HT1080 (cell line): ENCODE measurements at regions not wholly inside any gene's neighbourhood (a gene's known extent, or its start where the extent isn't known, plus 50 kb on each side); places are given as distances from the start of the nearest gene placed in this dataset.
"Not testable (repeated sequence)": the region's sequence is repeated elsewhere in the genome, so short reads cannot be mapped to it uniquely, and the experiment has no call there.

Source experiments
- DNase-seq: peaks from one replicate; pipeline ENCODE4 v3.0.0-alpha.2; 2015; ENCODE audit warnings: low read depth

- no peak for DNase-seq
These were observed 653.0 kb upstream of the CHAC2 start for GRCh38 chr2:53114582-53114981.

- DNase-seq = not testable (repeated sequence)
These were observed 655.2 kb upstream of the CHAC2 start for GRCh38 chr2:53112408-53112807.

- DNase-seq = no peak
These were observed 656.2 kb upstream of the CHAC2 start for GRCh38 chr2:53111406-53111805.

- DNase-seq = no peak
These were observed 656.6 kb upstream of the CHAC2 start for GRCh38 chr2:53111004-53111403.

- no peak for DNase-seq
These were observed 659.4 kb upstream of the CHAC2 start for GRCh38 chr2:53108246-53108645.

- DNase-seq = peak; percentile 85
These were observed 663.3 kb upstream of the CHAC2 start for GRCh38 chr2:53104263-53104662.

GRCh38 chr2:53103679-53104078 lies 663.9 kb upstream of the CHAC2 start:
- no peak for DNase-seq

GRCh38 chr2:53098696-53099078 lies 668.9 kb upstream of the CHAC2 start:
- DNase-seq = no peak

- no peak for DNase-seq
These were observed 671.3 kb upstream of the CHAC2 start for GRCh38 chr2:53096351-53096750.

- no peak for DNase-seq
These were observed 671.9 kb upstream of the CHAC2 start for GRCh38 chr2:53095664-53096063.

- DNase-seq = no peak
These were observed 672.4 kb upstream of the CHAC2 start for GRCh38 chr2:53095227-53095626.

- no peak for DNase-seq
These were observed 674.2 kb upstream of the CHAC2 start for GRCh38 chr2:53093355-53093754.

GRCh38 chr2:53091183-53091582 lies 676.4 kb upstream of the CHAC2 start:
- no peak for DNase-seq

GRCh38 chr2:53087874-53088461 lies 679.6 kb upstream of the CHAC2 start:
- no peak for DNase-seq

- peak; percentile 31 for DNase-seq
These were observed 680.2 kb upstream of the CHAC2 start for GRCh38 chr2:53087262-53087873.

- DNase-seq = no peak
These were observed 690.2 kb upstream of the CHAC2 start for GRCh38 chr2:53077413-53077812.

GRCh38 chr2:53075760-53076159 lies 691.8 kb upstream of the CHAC2 start:
- no peak for DNase-seq

- no peak for DNase-seq
These were observed 700.1 kb upstream of the CHAC2 start for GRCh38 chr2:53067533-53067932.

GRCh38 chr2:53067056-53067455 lies 700.5 kb upstream of the CHAC2 start:
- no peak for DNase-seq

- no peak for DNase-seq
These were observed 703.5 kb upstream of the CHAC2 start for GRCh38 chr2:53064154-53064553.

- DNase-seq = peak; percentile 69
These were observed 709.1 kb upstream of the CHAC2 start for GRCh38 chr2:53058526-53058925.

- DNase-seq = no peak
These were observed 713.7 kb upstream of the CHAC2 start for GRCh38 chr2:53053937-53054336.

GRCh38 chr2:53051157-53051556 lies 716.4 kb upstream of the CHAC2 start:
- DNase-seq = no peak
